ENCODE measurements at regions not wholly inside any gene's neighbourhood (a gene's known extent, or its start where the extent isn't known, plus 50 kb on each side); places are given as distances from the start of the nearest gene placed in this dataset.
"Not testable (repeated sequence)": the region's sequence is repeated elsewhere in the genome, so short reads cannot be mapped to it uniquely, and the experiment has no call there.

- DNase-seq, result no peak
Measured at GRCh38 chr18:70645971-70646370, 357.1 kb downstream of the SOCS6 start.

GRCh38 chr18:70643812-70644211, 355.0 kb downstream of the SOCS6 start:
- no peak for DNase-seq

- no peak for DNase-seq
Measured at GRCh38 chr18:70641156-70641775, 352.4 kb downstream of the SOCS6 start.

- no peak for DNase-seq
Measured at GRCh38 chr18:70640336-70640887, 351.6 kb downstream of the SOCS6 start.

- no peak for DNase-seq
Measured at GRCh38 chr18:70636991-70637390, 348.1 kb downstream of the SOCS6 start.

GRCh38 chr18:70634576-70635147, 345.8 kb downstream of the SOCS6 start:
- DNase-seq, result no peak

GRCh38 chr18:70627182-70627802, 338.4 kb downstream of the SOCS6 start:
- no peak for DNase-seq

- DNase-seq, result no peak
Measured at GRCh38 chr18:70622622-70623419, 334.0 kb downstream of the SOCS6 start.

GRCh38 chr18:70621710-70622109, 332.9 kb downstream of the SOCS6 start:
- no peak for DNase-seq

GRCh38 chr18:70620837-70621612, 332.2 kb downstream of the SOCS6 start:
- no peak for DNase-seq

GRCh38 chr18:70617020-70617763, 328.3 kb downstream of the SOCS6 start:
- DNase-seq, result no peak

GRCh38 chr18:70600225-70600925, 311.5 kb downstream of the SOCS6 start:
- DNase-seq, result no peak

GRCh38 chr18:70598406-70598805, 309.6 kb downstream of the SOCS6 start:
- no peak for DNase-seq

GRCh38 chr18:70582981-70583380, 294.1 kb downstream of the SOCS6 start:
- no peak for DNase-seq

- DNase-seq, result no peak
Measured at GRCh38 chr18:70578480-70578879, 289.6 kb downstream of the SOCS6 start.

GRCh38 chr18:70577023-70577420, 288.2 kb downstream of the SOCS6 start:
- DNase-seq, result no peak

- no peak for DNase-seq
Measured at GRCh38 chr18:70576276-70577022, 287.6 kb downstream of the SOCS6 start.

- DNase-seq, result not testable (repeated sequence)
Measured at GRCh38 chr18:70574951-70575350, 286.1 kb downstream of the SOCS6 start.

GRCh38 chr18:70569647-70570046, 280.8 kb downstream of the SOCS6 start:
- DNase-seq, result not testable (repeated sequence)

- DNase-seq, result no peak
Measured at GRCh38 chr18:70559446-70559845, 270.6 kb downstream of the SOCS6 start.

Data from activated CD4-positive, alpha-beta T cell treated with anti-CD3 and anti-CD28 coated beads for 4 hours (primary cell).